SK-N-SH treated with all-trans-retinoic acid at 6 μM for 48 hours (cell line): ENCODE measurements at regions not wholly inside any gene's neighbourhood (a gene's known extent, or its start where the extent isn't known, plus 50 kb on each side); places are given as distances from the start of the nearest gene placed in this dataset.

Experiments used
- ATAC-seq: fragments of 200-7000 bp; cut with Tn5 transposase; 3 replicates; pipeline ENCODE4 v1.9.1; 2020; ENCODE audit warnings: mild to moderate bottlenecking, moderate library complexity
- ARNTL ChIP-seq: fragments of 450-650 bp; formaldehyde crosslinking; IDR thresholded peaks from 2 replicates; pipeline ENCODE4 v1.5.0; 2020; ENCODE audit warnings: low read depth, mild to moderate bottlenecking, moderate library complexity, borderline replicate concordance
- BACH2 ChIP-seq: fragments of 250-450 bp; sonication (Bioruptor Pico); IDR thresholded peaks from 2 replicates; pipeline ENCODE4 v1.9.0; 2021; ENCODE audit warnings: mild to moderate bottlenecking, borderline replicate concordance
- CSDC2 ChIP-seq: fragments of 250-450 bp; sonication (Bioruptor Pico); IDR thresholded peaks from 2 replicates; pipeline ENCODE4 v1.5.0; 2020; ENCODE audit warnings: mild to moderate bottlenecking, moderate library complexity
- ESRRG ChIP-seq: fragments of 250-450 bp; sonication (Bioruptor Pico); IDR thresholded peaks from 2 replicates; pipeline ENCODE4 v1.6.1; 2021; ENCODE audit warnings: mild to moderate bottlenecking
- GLIS3 ChIP-seq: fragments of 250-450 bp; sonication (Bioruptor Pico); IDR thresholded peaks from 2 replicates; pipeline ENCODE4 v1.5.0; 2020; ENCODE audit warnings: mild to moderate bottlenecking, moderate library complexity
- OSR1 ChIP-seq: fragments of 250-450 bp; sonication (Bioruptor Pico); IDR thresholded peaks from 2 replicates; pipeline ENCODE4 v1.8.0; 2022; ENCODE audit warnings: moderate library complexity, mild to moderate bottlenecking, inconsistent platforms
- PPARA ChIP-seq: fragments of 250-450 bp; sonication (Bioruptor Pico); IDR thresholded peaks from 2 replicates; pipeline ENCODE4 v1.5.0; 2020; ENCODE audit warnings: mild to moderate bottlenecking, borderline replicate concordance
- RARB ChIP-seq: fragments of 250-450 bp; sonication (Bioruptor Pico); IDR thresholded peaks from 2 replicates; pipeline ENCODE4 v1.8.0; 2021; ENCODE audit warnings: mild to moderate bottlenecking, moderate library complexity
- TCF4 ChIP-seq: fragments of 250-450 bp; sonication (Bioruptor Pico); IDR thresholded peaks from 2 replicates; pipeline ENCODE4 v1.8.0; 2021; ENCODE audit warnings: mild to moderate bottlenecking, moderate library complexity, borderline replicate concordance
- TOX ChIP-seq: fragments of 250-450 bp; sonication (Bioruptor Pico); IDR thresholded peaks from 2 replicates; pipeline ENCODE4 v1.8.0; 2021; ENCODE audit warnings: mild to moderate bottlenecking, moderate library complexity, borderline replicate concordance
- ZC3H10 ChIP-seq: fragments of 250-450 bp; sonication (Bioruptor Pico); IDR thresholded peaks from 2 replicates; pipeline ENCODE4 v1.5.1; 2021; ENCODE audit warnings: mild to moderate bottlenecking, moderate library complexity
- ZFP30 ChIP-seq: fragments of 450-650 bp; formaldehyde crosslinking; IDR thresholded peaks from 2 replicates; pipeline ENCODE4 v1.5.0; 2022; ENCODE audit warnings: mild to moderate bottlenecking, moderate library complexity
- ZNF565 ChIP-seq: fragments of 450-650 bp; formaldehyde crosslinking; conservative IDR thresholded peaks from 2 replicates; pipeline ENCODE4 v1.5.0; 2020; ENCODE audit warnings: low read depth, mild to moderate bottlenecking, moderate library complexity
- ZNF70 ChIP-seq: fragments of 450-650 bp; formaldehyde crosslinking; IDR thresholded peaks from 2 replicates; pipeline ENCODE4 v1.5.0; 2020; ENCODE audit warnings: mild to moderate bottlenecking, moderate library complexity
- ZNF8 ChIP-seq: fragments of 450-650 bp; formaldehyde crosslinking; IDR thresholded peaks from 2 replicates; pipeline ENCODE4 v1.5.0; 2020; ENCODE audit warnings: mild to moderate bottlenecking, moderate library complexity
- TF ChIP-seq, protein P1 (sequence below): fragments of 250-450 bp; sonication (Bioruptor Pico); IDR thresholded peaks from 2 replicates; pipeline ENCODE4 v1.8.0; 2020; ENCODE audit warnings: mild to moderate bottlenecking, moderate library complexity, borderline replicate concordance
- TF ChIP-seq, protein P2 (sequence below): fragments of 250-450 bp; sonication (Bioruptor Pico); IDR thresholded peaks from 2 replicates; pipeline ENCODE4 v1.5.1; 2020; ENCODE audit warnings: low read depth, mild to moderate bottlenecking, moderate library complexity
- TF ChIP-seq, protein P3 (sequence below): fragments of 250-450 bp; sonication (Bioruptor Pico); IDR thresholded peaks from 2 replicates; pipeline ENCODE4 v1.8.0; 2021; ENCODE audit warnings: low read depth, mild to moderate bottlenecking, moderate library complexity, borderline replicate concordance
- TF ChIP-seq, protein P4 (sequence below): fragments of 250-450 bp; sonication (Bioruptor Pico); IDR thresholded peaks from 2 replicates; pipeline ENCODE4 v1.5.0; 2020; ENCODE audit warnings: mild to moderate bottlenecking, moderate library complexity

DNA sequence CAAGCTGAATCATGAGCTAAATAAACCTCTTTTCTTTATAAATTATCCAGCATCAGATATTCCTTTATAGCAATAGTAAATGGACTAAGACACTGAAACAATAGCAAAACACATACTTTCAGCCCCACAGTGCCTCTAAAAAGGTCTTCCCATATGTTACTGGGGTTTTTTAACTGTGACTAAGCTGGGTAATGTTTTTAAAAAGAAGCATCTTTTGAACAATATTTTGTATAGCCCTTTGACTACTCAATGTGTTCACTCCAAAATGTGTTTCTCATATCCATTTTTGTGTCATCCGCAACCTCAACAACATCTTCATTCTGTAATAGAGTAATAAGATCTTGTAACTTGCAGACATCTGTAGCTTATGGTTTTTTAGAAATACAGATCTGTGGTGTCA is 218.7 kb upstream of the S100G start (continued):
- TF ChIP-seq, protein P1, sequence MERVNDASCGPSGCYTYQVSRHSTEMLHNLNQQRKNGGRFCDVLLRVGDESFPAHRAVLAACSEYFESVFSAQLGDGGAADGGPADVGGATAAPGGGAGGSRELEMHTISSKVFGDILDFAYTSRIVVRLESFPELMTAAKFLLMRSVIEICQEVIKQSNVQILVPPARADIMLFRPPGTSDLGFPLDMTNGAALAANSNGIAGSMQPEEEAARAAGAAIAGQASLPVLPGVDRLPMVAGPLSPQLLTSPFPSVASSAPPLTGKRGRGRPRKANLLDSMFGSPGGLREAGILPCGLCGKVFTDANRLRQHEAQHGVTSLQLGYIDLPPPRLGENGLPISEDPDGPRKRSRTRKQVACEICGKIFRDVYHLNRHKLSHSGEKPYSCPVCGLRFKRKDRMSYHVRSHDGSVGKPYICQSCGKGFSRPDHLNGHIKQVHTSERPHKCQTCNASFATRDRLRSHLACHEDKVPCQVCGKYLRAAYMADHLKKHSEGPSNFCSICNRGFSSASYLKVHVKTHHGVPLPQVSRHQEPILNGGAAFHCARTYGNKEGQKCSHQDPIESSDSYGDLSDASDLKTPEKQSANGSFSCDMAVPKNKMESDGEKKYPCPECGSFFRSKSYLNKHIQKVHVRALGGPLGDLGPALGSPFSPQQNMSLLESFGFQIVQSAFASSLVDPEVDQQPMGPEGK (CRISPR knock-in tag) = no peak
- no peak for TF ChIP-seq ESRRG (CRISPR knock-in tag)
- TF ChIP-seq BACH2 (CRISPR knock-in tag) = no peak
- TF ChIP-seq ZFP30 (CRISPR knock-in tag) = no peak
- no peak for TF ChIP-seq PPARA (CRISPR knock-in tag)
- TF ChIP-seq, protein P2, sequence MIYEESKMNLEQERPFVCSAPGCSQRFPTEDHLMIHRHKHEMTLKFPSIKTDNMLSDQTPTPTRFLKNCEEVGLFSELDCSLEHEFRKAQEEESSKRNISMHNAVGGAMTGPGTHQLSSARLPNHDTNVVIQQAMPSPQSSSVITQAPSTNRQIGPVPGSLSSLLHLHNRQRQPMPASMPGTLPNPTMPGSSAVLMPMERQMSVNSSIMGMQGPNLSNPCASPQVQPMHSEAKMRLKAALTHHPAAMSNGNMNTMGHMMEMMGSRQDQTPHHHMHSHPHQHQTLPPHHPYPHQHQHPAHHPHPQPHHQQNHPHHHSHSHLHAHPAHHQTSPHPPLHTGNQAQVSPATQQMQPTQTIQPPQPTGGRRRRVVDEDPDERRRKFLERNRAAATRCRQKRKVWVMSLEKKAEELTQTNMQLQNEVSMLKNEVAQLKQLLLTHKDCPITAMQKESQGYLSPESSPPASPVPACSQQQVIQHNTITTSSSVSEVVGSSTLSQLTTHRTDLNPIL (CRISPR knock-in tag) = no peak
- TF ChIP-seq, protein P3, sequence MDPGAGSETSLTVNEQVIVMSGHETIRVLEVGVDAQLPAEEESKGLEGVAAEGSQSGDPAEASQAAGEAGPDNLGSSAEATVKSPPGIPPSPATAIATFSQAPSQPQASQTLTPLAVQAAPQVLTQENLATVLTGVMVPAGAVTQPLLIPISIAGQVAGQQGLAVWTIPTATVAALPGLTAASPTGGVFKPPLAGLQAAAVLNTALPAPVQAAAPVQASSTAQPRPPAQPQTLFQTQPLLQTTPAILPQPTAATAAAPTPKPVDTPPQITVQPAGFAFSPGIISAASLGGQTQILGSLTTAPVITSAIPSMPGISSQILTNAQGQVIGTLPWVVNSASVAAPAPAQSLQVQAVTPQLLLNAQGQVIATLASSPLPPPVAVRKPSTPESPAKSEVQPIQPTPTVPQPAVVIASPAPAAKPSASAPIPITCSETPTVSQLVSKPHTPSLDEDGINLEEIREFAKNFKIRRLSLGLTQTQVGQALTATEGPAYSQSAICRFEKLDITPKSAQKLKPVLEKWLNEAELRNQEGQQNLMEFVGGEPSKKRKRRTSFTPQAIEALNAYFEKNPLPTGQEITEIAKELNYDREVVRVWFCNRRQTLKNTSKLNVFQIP (CRISPR knock-in tag) = no peak
- no peak for TF ChIP-seq GLIS3 (CRISPR knock-in tag)
- no peak for TF ChIP-seq CSDC2 (CRISPR knock-in tag)
- no peak for TF ChIP-seq OSR1 (CRISPR knock-in tag)

DNA sequence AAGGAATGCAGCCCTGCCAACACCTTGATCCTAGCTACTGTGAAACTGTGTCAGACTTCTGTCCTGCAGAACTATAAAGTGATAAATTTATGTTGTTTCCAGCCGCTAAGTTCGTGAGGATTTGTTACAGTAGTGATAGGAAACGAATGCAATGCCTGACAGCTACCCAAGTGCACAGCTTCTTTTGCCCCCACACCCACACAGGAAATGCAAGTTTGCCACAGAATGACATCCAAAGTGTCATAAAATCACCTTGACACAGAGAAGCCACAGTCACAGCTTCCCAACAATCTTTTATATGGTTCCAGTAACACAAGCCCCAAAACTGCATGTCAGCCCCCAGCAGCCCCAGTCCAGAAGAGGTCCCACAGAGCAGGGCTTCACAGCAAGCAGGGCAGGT is 216.9 kb upstream of the S100G start:
- TF ChIP-seq ZNF70 (no peak), ARNTL (CRISPR knock-in tag) (no peak)
- TF ChIP-seq, protein P4, sequence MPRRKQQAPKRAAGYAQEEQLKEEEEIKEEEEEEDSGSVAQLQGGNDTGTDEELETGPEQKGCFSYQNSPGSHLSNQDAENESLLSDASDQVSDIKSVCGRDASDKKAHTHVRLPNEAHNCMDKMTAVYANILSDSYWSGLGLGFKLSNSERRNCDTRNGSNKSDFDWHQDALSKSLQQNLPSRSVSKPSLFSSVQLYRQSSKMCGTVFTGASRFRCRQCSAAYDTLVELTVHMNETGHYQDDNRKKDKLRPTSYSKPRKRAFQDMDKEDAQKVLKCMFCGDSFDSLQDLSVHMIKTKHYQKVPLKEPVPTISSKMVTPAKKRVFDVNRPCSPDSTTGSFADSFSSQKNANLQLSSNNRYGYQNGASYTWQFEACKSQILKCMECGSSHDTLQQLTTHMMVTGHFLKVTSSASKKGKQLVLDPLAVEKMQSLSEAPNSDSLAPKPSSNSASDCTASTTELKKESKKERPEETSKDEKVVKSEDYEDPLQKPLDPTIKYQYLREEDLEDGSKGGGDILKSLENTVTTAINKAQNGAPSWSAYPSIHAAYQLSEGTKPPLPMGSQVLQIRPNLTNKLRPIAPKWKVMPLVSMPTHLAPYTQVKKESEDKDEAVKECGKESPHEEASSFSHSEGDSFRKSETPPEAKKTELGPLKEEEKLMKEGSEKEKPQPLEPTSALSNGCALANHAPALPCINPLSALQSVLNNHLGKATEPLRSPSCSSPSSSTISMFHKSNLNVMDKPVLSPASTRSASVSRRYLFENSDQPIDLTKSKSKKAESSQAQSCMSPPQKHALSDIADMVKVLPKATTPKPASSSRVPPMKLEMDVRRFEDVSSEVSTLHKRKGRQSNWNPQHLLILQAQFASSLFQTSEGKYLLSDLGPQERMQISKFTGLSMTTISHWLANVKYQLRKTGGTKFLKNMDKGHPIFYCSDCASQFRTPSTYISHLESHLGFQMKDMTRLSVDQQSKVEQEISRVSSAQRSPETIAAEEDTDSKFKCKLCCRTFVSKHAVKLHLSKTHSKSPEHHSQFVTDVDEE = no peak
- ATAC-seq = no peak

DNA sequence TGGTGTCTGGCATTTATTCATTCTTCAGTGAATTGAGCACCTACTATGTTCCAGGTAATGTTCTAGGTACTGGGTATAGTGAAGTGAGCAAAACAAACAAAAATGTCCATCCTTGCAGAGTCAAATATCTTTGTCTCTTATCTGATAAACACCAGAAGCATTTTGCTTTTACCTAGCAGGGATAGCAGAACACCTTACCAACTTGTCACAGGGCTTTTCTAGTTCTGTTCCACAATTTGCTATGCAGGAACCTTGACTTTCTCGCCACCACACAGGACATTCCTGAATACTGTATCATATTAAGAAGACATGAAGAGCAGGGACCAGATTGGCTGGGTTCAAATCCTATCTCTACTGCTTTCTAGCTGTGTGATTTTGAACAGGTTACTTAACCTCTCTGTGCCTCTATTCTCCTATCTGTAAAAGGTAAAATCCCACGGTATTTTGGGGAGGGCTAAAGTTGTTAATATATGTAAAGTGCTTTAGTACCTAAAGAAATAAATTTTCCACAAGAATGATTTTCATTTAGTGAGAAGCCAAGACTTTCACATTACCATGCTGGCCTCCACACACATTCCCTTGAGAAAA is 214.5 kb upstream of the S100G start:
- TF ChIP-seq, protein P1 (CRISPR knock-in tag) = no peak
- TF ChIP-seq ZNF70 (no peak), ARNTL (CRISPR knock-in tag) (no peak), TOX (CRISPR knock-in tag) (no peak), PPARA (CRISPR knock-in tag) (no peak), ZC3H10 (CRISPR knock-in tag) (no peak), OSR1 (CRISPR knock-in tag) (no peak), ZNF565 (CRISPR knock-in tag) (no peak), RARB (no peak), ZNF8 (CRISPR knock-in tag) (no peak), BACH2 (CRISPR knock-in tag) (no peak), ZFP30 (CRISPR knock-in tag) (no peak), TCF4 (CRISPR knock-in tag) (no peak)
- TF ChIP-seq, protein P2 (CRISPR knock-in tag) = no peak
- TF ChIP-seq, protein P4 = no peak
- TF ChIP-seq, protein P3 (CRISPR knock-in tag) = no peak
- ATAC-seq = no peak
